Neural progenitor cell (in vitro differentiated cells): ENCODE measurements at regions not wholly inside any gene's neighbourhood (a gene's known extent, or its start where the extent isn't known, plus 50 kb on each side); places are given as distances from the start of the nearest gene placed in this dataset.

ENCODE experiments used
- DNase-seq: peaks from one replicate; pipeline ENCODE4 v3.0.0-alpha.2; 2016; ENCODE audit warnings: low spot score
- H2AFZ ChIP-seq: fragments of 200-600 bp; sonication (generic); replicated peaks from 2 replicates; pipeline ENCODE4 v1.6.1; 2016; ENCODE audit warnings: antibody characterized with exemption
- H3F3A ChIP-seq: fragments of 200-600 bp; sonication (generic); 2 replicates; pipeline ENCODE4 v1.6.1; 2016; ENCODE audit warnings: antibody characterized with exemption, low read depth
- H3K27ac ChIP-seq: fragments of 200-600 bp; sonication (generic); 2 replicates; pipeline ENCODE4 v1.5.1; 2016; ENCODE audit warnings: mild to moderate bottlenecking
- H3K27me3 ChIP-seq: fragments of 200-600 bp; sonication (generic); 2 replicates; pipeline ENCODE4 v1.6.1; 2016; ENCODE audit warnings: mild to moderate bottlenecking, moderate library complexity
- H3K36me3 ChIP-seq: fragments of 200-600 bp; sonication (generic); 2 replicates; pipeline ENCODE4 v1.5.1; 2016
- H3K4me1 ChIP-seq: fragments of 200-600 bp; sonication (generic); 2 replicates; pipeline ENCODE4 v1.6.1; 2016; ENCODE audit warnings: mixed run types
- H3K4me2 ChIP-seq: fragments of 200-600 bp; sonication (generic); 2 replicates; pipeline ENCODE4 v1.6.1; 2016
- H3K4me3 ChIP-seq: fragments of 200-600 bp; sonication (generic); 2 replicates; pipeline ENCODE4 v1.5.1; 2016
- H3K79me2 ChIP-seq: fragments of 200-600 bp; sonication (generic); 2 replicates; pipeline ENCODE4 v1.6.1; 2016; ENCODE audit warnings: low read depth
- H3K9ac ChIP-seq: fragments of 200-600 bp; sonication (generic); 2 replicates; pipeline ENCODE4 v1.6.1; 2016
- H3K9me3 ChIP-seq: fragments of 200-600 bp; sonication (generic); 2 replicates; pipeline ENCODE4 v1.5.1; 2016; ENCODE audit warnings: low read depth
- H4K20me1 ChIP-seq: fragments of 200-600 bp; sonication (generic); 2 replicates; pipeline ENCODE4 v1.6.1; 2016; ENCODE audit warnings: low read depth
- H3K27ac Mint-ChIP-seq: 3 replicates; pipeline ENCODE4 v1.8.0; 2021; ENCODE audit warnings: mixed read lengths
- H3K27me3 Mint-ChIP-seq: 2 replicates; pipeline ENCODE4 v1.8.0; 2022; ENCODE audit warnings: low read depth, mild to moderate bottlenecking, inconsistent platforms, moderate library complexity, mixed read lengths; ENCODE audit not compliant: insufficient read depth
- H3K36me3 Mint-ChIP-seq: 3 replicates; pipeline ENCODE4 v1.8.0; 2021; ENCODE audit warnings: mixed read lengths
- H3K4me1 Mint-ChIP-seq: 3 replicates; pipeline ENCODE4 v1.8.0; 2021; ENCODE audit warnings: mixed read lengths
- H3K4me3 Mint-ChIP-seq: 3 replicates; pipeline ENCODE4 v1.8.0; 2021; ENCODE audit warnings: mild to moderate bottlenecking, moderate library complexity, mixed read lengths
- H3K9me3 Mint-ChIP-seq: 3 replicates; pipeline ENCODE4 v1.8.0; 2020; ENCODE audit warnings: mixed read lengths
- CTCF ChIP-seq: fragments of 200-600 bp; sonication (generic); IDR thresholded peaks from 2 replicates; pipeline ENCODE4 v1.5.1; 2017; ENCODE audit warnings: antibody characterized with exemption, mild to moderate bottlenecking
- EZH2 ChIP-seq: fragments of 200-600 bp; sonication (generic); IDR thresholded peaks from 2 replicates; pipeline ENCODE4 v1.6.1; 2017; ENCODE audit warnings: antibody characterized with exemption, mild to moderate bottlenecking, moderate library complexity
- EZH2phosphoT487 ChIP-seq: fragments of 200-600 bp; sonication (generic); IDR thresholded peaks from 2 replicates; pipeline ENCODE4 v1.6.1; 2017; ENCODE audit warnings: antibody characterized with exemption

DNA sequence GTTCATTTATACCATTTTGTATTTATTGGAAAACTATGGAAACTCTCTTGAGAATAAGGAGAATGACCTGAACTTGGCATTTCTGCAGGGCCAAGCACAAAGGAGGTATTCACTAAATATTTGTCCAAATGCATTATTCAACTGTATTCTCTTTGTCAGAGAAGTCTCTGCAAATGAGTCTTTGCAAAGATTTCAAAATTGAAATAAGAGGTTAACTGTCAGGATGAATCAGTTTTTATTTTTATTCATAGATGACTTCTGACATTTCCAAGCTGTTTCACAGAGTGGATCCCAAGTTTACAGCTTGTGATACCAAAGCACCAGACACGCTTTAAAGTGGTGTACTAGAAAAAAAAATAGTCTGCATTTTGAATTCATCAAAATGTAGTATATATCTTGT lies 131.6 kb downstream of the UTRN start:
- H3K27ac ChIP-seq: no peak overlapping the region
- DNase-seq: no peak
- H3K36me3 ChIP-seq: no peaks in the 10 kb centered on the region
- H3K27me3 Mint-ChIP-seq: no peaks in the 10 kb centered on the region
- peaks cover 3% of the 10 kb centered on the region for H3K4me1 ChIP-seq
- H3K4me3 ChIP-seq: no peak overlapping the region
- H4K20me1 ChIP-seq: no peaks in the 10 kb centered on the region
- no peak overlapping the region for H3K27ac Mint-ChIP-seq
- H3F3A ChIP-seq: no peaks in the 10 kb centered on the region
- H3K9me3 ChIP-seq: no peaks in the 10 kb centered on the region
- no peak overlapping the region for H3K4me2 ChIP-seq
- no peak overlapping the region for H2AFZ ChIP-seq
- no peaks in the 10 kb centered on the region for H3K9me3 Mint-ChIP-seq
- no peaks in the 10 kb centered on the region for H3K27me3 ChIP-seq
- no peak overlapping the region for H3K9ac ChIP-seq
- no peaks in the 10 kb centered on the region for H3K4me1 Mint-ChIP-seq
- no peak for TF ChIP-seq EZH2phosphoT487
- no peak for TF ChIP-seq EZH2
- TF ChIP-seq CTCF: no peak
- peaks cover 6% of the 10 kb centered on the region for H3K79me2 ChIP-seq
- H3K4me3 Mint-ChIP-seq: no peak overlapping the region
- peaks cover 2% of the 10 kb centered on the region for H3K36me3 Mint-ChIP-seq

DNA sequence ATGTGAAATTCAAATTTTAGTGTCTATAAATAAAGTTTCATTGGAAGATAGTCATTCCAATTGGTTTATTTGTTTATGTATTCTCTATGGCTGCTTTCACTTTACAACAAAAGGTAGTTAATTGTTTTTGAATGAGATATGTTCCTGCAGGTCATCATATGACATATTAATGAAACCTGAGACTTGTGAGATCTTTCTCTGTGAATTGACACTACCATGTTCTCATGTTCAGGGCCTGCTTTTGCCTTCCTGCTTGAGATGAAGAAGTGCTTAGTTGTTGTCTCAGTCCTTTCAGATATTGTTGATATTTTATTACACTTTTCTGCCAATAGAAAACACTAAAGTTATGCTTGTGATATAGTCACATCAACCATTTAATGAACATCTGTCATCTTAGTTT lies 132.5 kb downstream of the UTRN start:
- Histone ChIP-seq H3K4me2 (no peak overlapping the region), H3K27ac (no peak overlapping the region), H4K20me1 (no peaks in the 10 kb centered on the region), H3K79me2 (peaks cover 6% of the 10 kb centered on the region), H3K9me3 (no peaks in the 10 kb centered on the region), H3K9ac (no peak overlapping the region), H2AFZ (no peak overlapping the region), H3K36me3 (no peaks in the 10 kb centered on the region), H3K27me3 (no peaks in the 10 kb centered on the region), H3K4me3 (no peak overlapping the region), H3K4me1 (peaks cover 1% of the 10 kb centered on the region), H3F3A (no peaks in the 10 kb centered on the region)
- Mint-ChIP-seq H3K4me1 (no peaks in the 10 kb centered on the region), H3K9me3 (no peaks in the 10 kb centered on the region), H3K27me3 (no peaks in the 10 kb centered on the region), H3K27ac (no peak overlapping the region), H3K4me3 (no peak overlapping the region), H3K36me3 (peaks cover 4% of the 10 kb centered on the region)
- no peak for DNase-seq
- TF ChIP-seq EZH2phosphoT487 (no peak), CTCF (no peak), EZH2 (no peak)

DNA sequence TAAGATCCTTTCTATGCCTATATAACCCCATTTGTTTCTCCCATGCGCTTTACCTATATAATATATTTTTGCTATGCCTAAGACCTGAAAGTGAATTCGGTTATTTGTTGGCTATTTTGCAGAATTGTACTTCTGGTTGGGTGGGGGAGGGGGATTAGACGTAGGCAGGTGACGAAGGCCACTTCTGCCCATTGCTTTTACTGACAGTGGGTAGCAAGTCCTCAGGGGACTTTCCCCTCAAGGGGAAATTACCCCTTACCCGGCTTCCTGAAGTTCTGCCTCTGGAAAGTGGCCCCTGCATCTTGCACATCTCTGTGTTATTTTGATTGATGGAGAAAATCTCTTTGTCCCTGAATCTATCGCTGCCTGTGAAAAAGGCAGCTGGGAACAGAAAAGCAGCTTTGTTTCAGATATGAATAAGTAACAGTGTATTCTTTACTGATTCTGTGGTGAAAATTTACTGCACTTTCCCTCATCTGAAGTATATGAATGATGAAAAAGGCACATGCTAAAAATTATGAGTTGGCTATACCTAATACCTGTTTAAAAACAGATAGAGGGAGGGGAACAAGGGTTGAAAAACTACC lies 133.9 kb downstream of the UTRN start:
- Histone ChIP-seq H3K9me3 (no peaks in the 10 kb centered on the region), H3F3A (no peaks in the 10 kb centered on the region), H3K27me3 (no peaks in the 10 kb centered on the region), H3K4me2 (no peak overlapping the region), H3K4me1 (peaks cover 12% of the 10 kb centered on the region), H3K27ac (no peak overlapping the region), H3K79me2 (peaks cover 6% of the 10 kb centered on the region), H2AFZ (no peak overlapping the region), H3K9ac (no peak overlapping the region), H4K20me1 (no peaks in the 10 kb centered on the region), H3K36me3 (no peaks in the 10 kb centered on the region), H3K4me3 (no peak overlapping the region)
- no peaks in the 10 kb centered on the region for H3K9me3 Mint-ChIP-seq
- no peak overlapping the region for H3K27ac Mint-ChIP-seq
- H3K4me1 Mint-ChIP-seq: peaks cover 8% of the 10 kb centered on the region
- TF ChIP-seq CTCF (no peak), EZH2 (no peak)
- peaks cover 5% of the 10 kb centered on the region for H3K36me3 Mint-ChIP-seq
- no peaks in the 10 kb centered on the region for H3K27me3 Mint-ChIP-seq
- no peak overlapping the region for H3K4me3 Mint-ChIP-seq
- no peak for DNase-seq
